ENCODE measurements at regions not wholly inside any gene's neighbourhood (a gene's known extent, or its start where the extent isn't known, plus 50 kb on each side); places are given as distances from the start of the nearest gene placed in this dataset.

DNA sequence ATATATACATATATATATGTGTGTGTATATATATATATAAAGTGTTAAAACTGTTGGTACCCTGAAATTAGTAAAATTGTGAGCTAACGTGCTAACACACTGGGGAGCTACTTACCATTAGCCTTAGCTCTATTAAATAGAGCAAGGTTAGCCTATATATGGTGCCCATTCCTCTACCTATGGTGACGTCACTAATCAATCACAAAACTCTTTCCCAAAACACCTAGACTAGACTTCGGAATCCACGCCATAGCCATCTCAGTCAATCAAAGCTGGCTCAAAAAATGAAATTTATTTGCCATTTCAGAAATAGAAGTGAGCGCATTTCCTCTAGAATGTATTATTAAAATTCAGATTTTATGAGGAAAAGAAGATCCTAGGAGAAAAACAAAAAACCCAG lies 229.0 kb upstream of the TENM3 start:
- H3K4me1 ChIP-seq (ENCODE audit: insufficient read depth), result no peaks in the 10 kb centered on the region
- H3K27ac ChIP-seq (ENCODE audit: low read depth), result no peak overlapping the region
- no peak for DNase-seq (ENCODE audit: extremely low spot score)
- H3K36me3 ChIP-seq (ENCODE audit: insufficient read depth), result no peaks in the 10 kb centered on the region
- H3K4me3 ChIP-seq (ENCODE audit: low read depth, low read length), result no peak overlapping the region
- 76% methylated on average over 5 of the region's 5 CpGs for WGBS

DNA sequence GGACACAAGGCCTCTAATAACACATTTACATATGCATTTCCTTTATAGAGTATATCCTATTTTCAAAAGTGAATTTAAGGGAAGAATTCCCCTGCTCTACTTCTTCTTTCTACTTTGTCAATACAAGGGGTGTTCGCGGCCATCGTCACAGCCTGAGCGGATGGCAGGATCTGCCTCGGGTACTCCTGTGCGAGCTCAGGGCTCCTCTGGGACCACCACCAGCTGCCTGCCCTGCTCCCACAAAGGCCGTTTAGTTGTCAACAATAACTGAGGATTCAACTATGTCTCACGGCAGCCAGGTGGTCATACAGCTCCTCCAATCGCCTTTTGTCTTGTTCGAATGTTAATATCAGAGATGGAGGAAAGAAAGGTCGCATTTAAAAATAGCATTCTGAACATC lies 228.2 kb upstream of the TENM3 start:
- H3K36me3 ChIP-seq (ENCODE audit: insufficient read depth), result no peaks in the 10 kb centered on the region
- H3K4me3 ChIP-seq (ENCODE audit: low read depth, low read length), result no peak overlapping the region
- H3K4me1 ChIP-seq (ENCODE audit: insufficient read depth), result no peaks in the 10 kb centered on the region
- DNase-seq (ENCODE audit: extremely low spot score), result no peak
- 94% methylated on average over 11 of the region's 11 CpGs for WGBS
- no peak overlapping the region for H3K27ac ChIP-seq (ENCODE audit: low read depth)

DNA sequence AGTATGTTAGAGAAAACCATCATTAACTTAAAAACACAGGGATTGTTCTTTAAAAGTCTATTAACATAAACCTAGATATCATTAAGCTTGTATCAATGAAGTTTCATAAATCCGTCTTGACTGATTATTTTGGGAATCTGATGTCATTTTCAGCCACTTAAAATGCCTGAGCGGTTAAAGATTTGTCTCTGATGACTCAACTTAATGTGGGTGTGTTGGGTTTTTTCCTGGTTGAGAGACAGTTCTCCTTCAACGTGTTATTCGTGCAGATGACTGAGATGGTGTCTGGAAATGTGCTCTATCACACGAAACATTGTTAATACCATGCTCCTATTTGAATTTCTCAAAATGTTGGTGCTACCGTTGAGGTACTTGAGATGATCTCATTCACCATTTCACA lies 227.3 kb upstream of the TENM3 start:
- Histone ChIP-seq H3K27ac (ENCODE audit: low read depth) (no peak overlapping the region), H3K4me3 (ENCODE audit: low read depth, low read length) (no peak overlapping the region), H3K4me1 (ENCODE audit: insufficient read depth) (no peaks in the 10 kb centered on the region), H3K36me3 (ENCODE audit: insufficient read depth) (no peaks in the 10 kb centered on the region)
- DNase-seq (ENCODE audit: extremely low spot score), result no peak
- 85% methylated on average over 6 of the region's 6 CpGs for WGBS

DNA sequence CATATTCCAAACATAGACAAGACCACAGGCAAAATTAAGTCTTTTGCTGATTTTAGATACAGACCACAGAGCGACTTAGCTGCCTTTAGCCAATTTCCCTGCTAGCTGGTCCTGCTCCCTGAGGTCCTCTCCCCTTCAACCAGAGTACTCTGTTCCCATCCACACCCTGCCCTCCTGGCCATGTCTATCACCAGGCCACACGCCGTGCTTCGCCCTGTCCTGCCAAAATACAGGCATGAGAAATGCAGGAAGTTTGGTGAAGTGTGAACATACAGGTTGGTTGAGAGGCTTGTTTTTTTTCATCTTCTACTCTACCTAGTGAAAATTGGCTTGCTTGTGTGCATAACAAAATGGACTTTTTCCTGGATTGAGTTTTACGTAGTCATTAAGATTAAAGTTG lies 226.2 kb upstream of the TENM3 start:
- Histone ChIP-seq H3K4me1 (ENCODE audit: insufficient read depth) (no peaks in the 10 kb centered on the region), H3K36me3 (ENCODE audit: insufficient read depth) (no peaks in the 10 kb centered on the region), H3K27ac (ENCODE audit: low read depth) (no peak overlapping the region), H3K4me3 (ENCODE audit: low read depth, low read length) (no peak overlapping the region)
- no peak for DNase-seq (ENCODE audit: extremely low spot score)
- 85% methylated on average over 5 of the region's 5 CpGs for WGBS

DNA sequence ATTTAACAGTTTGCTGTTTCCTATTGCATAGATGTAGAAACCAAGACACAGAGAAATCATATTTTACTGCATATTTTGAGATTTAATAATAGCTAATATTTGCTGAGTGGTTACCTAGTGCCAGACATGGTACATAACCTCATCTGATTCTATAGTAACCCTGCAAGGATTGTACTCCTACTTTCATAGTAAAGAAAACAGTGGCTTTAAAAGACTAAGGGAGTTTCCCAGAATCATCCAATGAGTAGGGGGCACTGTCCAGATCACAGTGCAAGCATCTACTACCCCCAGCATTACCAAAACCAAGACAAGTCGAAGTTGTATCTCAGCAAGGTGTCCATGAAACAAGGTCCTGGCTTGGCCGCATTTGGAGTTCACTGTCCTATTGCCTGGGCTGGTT lies 224.5 kb upstream of the TENM3 start:
- Histone ChIP-seq H3K4me3 (ENCODE audit: low read depth, low read length) (no peak overlapping the region), H3K36me3 (ENCODE audit: insufficient read depth) (no peaks in the 10 kb centered on the region), H3K4me1 (ENCODE audit: insufficient read depth) (no peaks in the 10 kb centered on the region), H3K27ac (ENCODE audit: low read depth) (no peak overlapping the region)
- no peak for DNase-seq (ENCODE audit: extremely low spot score)
- 86% methylated on average over 2 of the region's 2 CpGs for WGBS

DNA sequence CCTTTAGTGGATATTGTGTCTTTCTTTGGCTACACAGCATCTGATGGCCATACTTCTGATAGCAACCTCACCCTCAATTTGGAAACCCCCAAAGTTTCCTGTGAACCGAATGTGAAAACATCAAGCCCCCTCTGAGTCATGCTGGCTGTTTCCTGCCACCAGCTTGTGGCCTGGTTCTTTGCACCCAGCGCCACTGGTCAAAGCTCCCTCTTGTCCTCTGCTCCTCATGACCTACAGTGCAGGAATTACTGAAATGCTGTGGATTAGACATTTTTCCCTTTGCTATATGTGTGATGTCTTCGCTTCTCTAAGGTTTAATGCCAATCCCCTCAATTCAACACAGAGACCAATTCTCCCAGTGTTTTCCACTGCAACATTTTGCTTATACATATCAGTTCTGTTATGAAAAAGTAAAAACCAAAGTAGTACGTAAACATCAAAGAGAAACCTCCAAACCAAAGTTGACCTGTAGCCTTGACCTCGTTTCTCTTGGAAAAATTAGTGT lies 224.0 kb upstream of the TENM3 start:
- Histone ChIP-seq H3K4me1 (ENCODE audit: insufficient read depth) (no peaks in the 10 kb centered on the region), H3K27ac (ENCODE audit: low read depth) (no peak overlapping the region), H3K36me3 (ENCODE audit: insufficient read depth) (no peaks in the 10 kb centered on the region), H3K4me3 (ENCODE audit: low read depth, low read length) (no peak overlapping the region)
- DNase-seq (ENCODE audit: extremely low spot score), result no peak
- WGBS, result 86% methylated on average over 5 of the region's 5 CpGs

DNA sequence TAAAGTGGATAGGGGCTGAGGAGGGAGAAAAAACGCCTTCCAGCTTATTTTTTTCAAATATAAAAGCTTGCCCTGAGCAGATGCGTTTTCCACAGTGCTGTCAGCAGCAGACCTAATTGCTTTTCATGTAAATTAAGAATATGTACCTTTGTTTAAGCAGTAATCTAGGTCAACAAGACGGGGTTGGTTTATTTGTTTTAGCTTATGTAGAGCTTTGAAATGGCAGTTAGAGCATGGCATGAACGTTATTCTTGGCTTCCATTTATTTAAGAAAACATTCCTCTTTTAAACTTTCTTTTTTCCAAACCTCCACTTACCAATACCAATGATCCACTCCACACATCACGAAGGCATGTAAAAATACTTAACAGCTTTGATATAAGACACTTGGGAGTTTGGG lies 220.3 kb upstream of the TENM3 start:
- no peaks in the 10 kb centered on the region for H3K4me1 ChIP-seq (ENCODE audit: insufficient read depth)
- 44% methylated on average over 5 of the region's 5 CpGs for WGBS
- H3K36me3 ChIP-seq (ENCODE audit: insufficient read depth), result no peaks in the 10 kb centered on the region
- no peak overlapping the region for H3K27ac ChIP-seq (ENCODE audit: low read depth)
- no peak overlapping the region for H3K4me3 ChIP-seq (ENCODE audit: low read depth, low read length)
- DNase-seq (ENCODE audit: extremely low spot score), result no peak

DNA sequence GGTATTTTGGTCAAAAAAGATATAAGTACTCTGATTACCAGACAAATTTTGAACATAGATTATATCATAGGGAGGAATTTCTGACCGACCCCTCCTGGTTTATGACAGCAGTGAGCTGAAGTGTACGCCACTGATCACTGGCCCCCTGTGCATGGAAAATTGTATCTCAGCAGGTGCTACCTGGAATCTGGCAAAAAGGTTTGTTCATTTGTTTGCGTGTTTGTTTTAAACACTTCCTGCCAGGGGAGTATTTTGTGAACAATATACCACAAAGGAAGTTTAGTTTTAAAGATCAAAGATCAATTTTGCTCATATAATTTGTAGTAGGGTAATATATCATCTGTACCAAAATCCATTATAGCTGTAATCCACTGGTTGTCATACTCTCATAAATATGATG lies 219.7 kb upstream of the TENM3 start:
- Histone ChIP-seq H3K4me1 (ENCODE audit: insufficient read depth) (no peaks in the 10 kb centered on the region), H3K4me3 (ENCODE audit: low read depth, low read length) (no peak overlapping the region), H3K36me3 (ENCODE audit: insufficient read depth) (no peaks in the 10 kb centered on the region), H3K27ac (ENCODE audit: low read depth) (no peak overlapping the region)
- 65% methylated on average over 3 of the region's 3 CpGs for whole genome bisulfite sequencing
- DNase-seq (ENCODE audit: extremely low spot score), result no peak

DNA sequence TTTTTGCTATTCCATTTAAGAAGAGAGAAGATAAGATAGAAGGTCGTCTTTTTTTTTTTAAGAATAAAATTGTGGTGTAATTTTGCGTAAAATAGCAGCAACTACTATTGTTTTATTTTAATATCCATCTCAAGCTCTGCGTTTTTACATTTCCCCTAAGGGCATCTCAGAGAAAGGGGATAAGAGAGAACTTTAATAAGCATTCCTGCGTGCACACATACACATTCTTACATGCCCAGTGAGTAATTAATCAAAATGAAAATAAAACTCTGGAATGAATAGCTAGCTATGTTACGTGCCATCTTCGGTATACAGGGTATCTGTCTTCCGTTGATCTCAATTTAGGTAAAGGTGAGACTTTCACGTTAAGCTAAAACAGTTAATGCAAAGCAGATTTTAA lies 200.3 kb upstream of the TENM3 start:
- WGBS, result 91% methylated on average over 8 of the region's 8 CpGs
- H3K27ac ChIP-seq (ENCODE audit: low read depth), result no peak overlapping the region
- no peaks in the 10 kb centered on the region for H3K36me3 ChIP-seq (ENCODE audit: insufficient read depth)
- DNase-seq (ENCODE audit: extremely low spot score), result no peak
- H3K4me3 ChIP-seq (ENCODE audit: low read depth, low read length), result no peak overlapping the region
- no peaks in the 10 kb centered on the region for H3K4me1 ChIP-seq (ENCODE audit: insufficient read depth)

DNA sequence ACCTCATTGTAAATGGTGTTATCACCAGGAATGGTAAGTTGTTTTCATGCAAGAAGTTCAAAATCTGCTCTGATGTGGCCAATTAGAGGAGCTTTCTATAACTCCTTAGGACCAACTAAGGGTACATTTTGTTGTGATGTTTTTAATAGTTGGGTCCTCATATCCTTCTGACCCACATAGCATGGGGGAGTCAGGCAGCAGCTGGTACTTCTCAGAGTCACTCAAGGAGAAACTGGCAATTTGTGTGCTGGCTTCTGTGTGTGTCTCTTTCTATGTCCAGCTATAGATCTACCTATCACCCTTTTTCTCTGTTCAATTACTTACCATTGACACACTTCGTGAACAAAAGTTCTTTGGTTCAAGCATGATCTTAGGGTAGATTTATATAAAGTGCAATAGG lies 194.3 kb upstream of the TENM3 start:
- no peak overlapping the region for H3K4me3 ChIP-seq (ENCODE audit: low read depth, low read length)
- 88% methylated on average over 1 of the region's 1 CpG for WGBS
- H3K36me3 ChIP-seq (ENCODE audit: insufficient read depth), result no peaks in the 10 kb centered on the region
- no peak for DNase-seq (ENCODE audit: extremely low spot score)
- no peaks in the 10 kb centered on the region for H3K4me1 ChIP-seq (ENCODE audit: insufficient read depth)
- H3K27ac ChIP-seq (ENCODE audit: low read depth), result no peak overlapping the region

DNA sequence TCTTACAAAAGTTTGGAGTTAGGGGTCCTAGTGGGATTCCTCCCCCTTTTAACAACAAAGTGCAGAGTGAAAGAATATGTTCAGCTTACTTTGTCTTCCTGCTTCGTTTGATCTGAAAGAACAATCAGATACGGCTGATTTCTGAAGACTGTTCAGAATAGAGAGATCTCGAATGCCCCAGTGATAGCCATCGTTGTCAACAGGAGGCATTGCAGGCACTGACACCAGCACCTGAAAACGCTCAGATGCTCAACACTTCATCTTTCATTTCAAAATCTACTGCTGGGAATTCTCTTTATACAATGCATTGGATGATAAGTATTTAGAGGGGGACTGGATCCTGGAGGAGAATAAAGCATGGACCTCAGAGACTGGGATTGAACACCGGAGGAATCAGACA lies 186.3 kb upstream of the TENM3 start:
- H3K4me1 ChIP-seq (ENCODE audit: insufficient read depth), result no peaks in the 10 kb centered on the region
- no peak overlapping the region for H3K4me3 ChIP-seq (ENCODE audit: low read depth, low read length)
- 68% methylated on average over 6 of the region's 6 CpGs for WGBS
- no peak overlapping the region for H3K27ac ChIP-seq (ENCODE audit: low read depth)
- no peaks in the 10 kb centered on the region for H3K36me3 ChIP-seq (ENCODE audit: insufficient read depth)
- no peak for DNase-seq (ENCODE audit: extremely low spot score)

DNA sequence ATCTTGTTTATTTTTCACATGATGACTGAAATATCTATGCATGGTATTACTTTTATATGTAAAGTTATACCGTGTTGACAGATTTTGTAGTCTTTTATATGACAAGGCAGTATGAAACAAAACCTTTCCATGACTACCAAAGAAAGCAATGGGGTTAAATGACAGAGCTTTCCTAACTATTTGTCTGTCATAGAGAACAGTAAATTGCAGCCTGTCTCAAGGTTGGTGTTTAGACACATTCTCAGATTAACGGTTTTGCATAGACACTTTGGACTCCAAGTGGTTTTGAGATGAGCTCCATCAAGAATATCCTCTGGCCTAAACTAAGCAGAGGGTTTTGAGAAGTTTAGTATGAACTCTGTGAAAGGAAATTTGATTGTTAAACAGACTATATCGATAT lies 180.7 kb upstream of the TENM3 start:
- no peak for DNase-seq (ENCODE audit: extremely low spot score)
- Histone ChIP-seq H3K4me3 (ENCODE audit: low read depth, low read length) (no peak overlapping the region), H3K36me3 (ENCODE audit: insufficient read depth) (no peaks in the 10 kb centered on the region), H3K27ac (ENCODE audit: low read depth) (no peak overlapping the region), H3K4me1 (ENCODE audit: insufficient read depth) (no peaks in the 10 kb centered on the region)
- WGBS, result 61% methylated on average over 3 of the region's 3 CpGs

DNA sequence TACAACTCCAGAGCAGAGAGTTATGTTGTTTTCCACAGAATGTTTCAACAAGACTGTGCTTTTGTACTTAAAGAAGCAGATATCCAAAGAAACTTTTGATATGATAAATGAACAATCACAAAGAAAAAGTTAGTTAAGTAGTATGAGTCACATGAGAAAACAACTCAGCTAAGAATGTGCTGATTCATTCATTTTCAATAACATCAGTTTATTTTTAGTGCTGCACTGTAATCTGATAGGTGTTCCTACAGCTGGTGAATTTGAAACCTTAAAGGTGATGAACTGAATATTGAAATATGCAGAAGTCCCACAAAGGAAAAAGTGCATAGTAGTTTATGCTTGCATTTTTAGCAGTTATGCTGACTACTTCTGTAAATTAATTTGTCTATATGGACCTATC lies 180.3 kb upstream of the TENM3 start:
- no peak overlapping the region for H3K27ac ChIP-seq (ENCODE audit: low read depth)
- H3K4me3 ChIP-seq (ENCODE audit: low read depth, low read length), result no peak overlapping the region
- H3K4me1 ChIP-seq (ENCODE audit: insufficient read depth), result no peaks in the 10 kb centered on the region
- no peak for DNase-seq (ENCODE audit: extremely low spot score)
- no peaks in the 10 kb centered on the region for H3K36me3 ChIP-seq (ENCODE audit: insufficient read depth)

DNA sequence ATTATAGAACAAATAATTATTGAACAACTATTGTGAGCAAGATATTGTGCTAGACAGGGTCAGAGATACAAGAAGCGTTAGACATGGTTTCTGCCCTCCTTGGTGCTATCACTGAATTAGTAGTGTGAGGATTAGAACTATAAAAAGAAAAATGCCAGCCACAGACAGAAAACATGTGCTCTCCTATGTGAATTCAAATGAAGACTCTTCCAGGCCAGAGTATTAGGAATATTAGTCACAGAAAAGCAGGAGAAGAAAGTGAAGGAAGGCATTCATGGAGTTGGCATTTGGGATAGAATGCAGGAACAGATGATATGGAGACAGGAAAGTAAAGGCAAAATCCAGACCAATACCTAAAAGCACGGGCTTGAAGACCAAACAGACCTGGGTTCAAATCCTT lies 179.6 kb upstream of the TENM3 start:
- Histone ChIP-seq H3K4me1 (ENCODE audit: insufficient read depth) (no peaks in the 10 kb centered on the region), H3K4me3 (ENCODE audit: low read depth, low read length) (no peak overlapping the region), H3K27ac (ENCODE audit: low read depth) (no peak overlapping the region), H3K36me3 (ENCODE audit: insufficient read depth) (no peaks in the 10 kb centered on the region)
- 96% methylated on average over 2 of the region's 2 CpGs for WGBS
- no peak for DNase-seq (ENCODE audit: extremely low spot score)

DNA sequence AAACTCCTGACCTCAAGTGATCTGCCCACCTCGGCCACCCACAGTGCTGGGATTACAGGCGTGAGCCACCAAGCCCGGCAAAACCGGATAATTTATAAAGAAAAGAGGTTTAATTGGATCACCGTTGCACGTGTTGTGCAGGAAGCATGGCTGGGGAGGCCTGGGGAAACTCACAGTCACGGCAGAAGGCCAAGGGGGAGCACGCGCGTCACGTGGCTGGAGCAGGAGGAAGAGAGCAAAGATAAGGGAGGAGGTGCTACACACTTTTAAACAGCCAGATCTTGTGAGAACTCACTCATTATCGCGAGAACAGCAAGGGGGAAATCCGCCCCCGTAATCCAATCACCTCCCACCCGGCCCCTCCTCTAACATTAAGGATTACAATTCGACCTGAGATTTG lies 177.9 kb upstream of the TENM3 start:
- 51% methylated on average over 17 of the region's 17 CpGs for WGBS
- H3K27ac ChIP-seq (ENCODE audit: low read depth), result no peak overlapping the region
- H3K4me1 ChIP-seq (ENCODE audit: insufficient read depth), result no peaks in the 10 kb centered on the region
- no peak for DNase-seq (ENCODE audit: extremely low spot score)
- H3K36me3 ChIP-seq (ENCODE audit: insufficient read depth), result no peaks in the 10 kb centered on the region
- no peak overlapping the region for H3K4me3 ChIP-seq (ENCODE audit: low read depth, low read length)
